ENCODE measurements at regions not wholly inside any gene's neighbourhood (a gene's known extent, or its start where the extent isn't known, plus 50 kb on each side); places are given as distances from the start of the nearest gene placed in this dataset.

DNA sequence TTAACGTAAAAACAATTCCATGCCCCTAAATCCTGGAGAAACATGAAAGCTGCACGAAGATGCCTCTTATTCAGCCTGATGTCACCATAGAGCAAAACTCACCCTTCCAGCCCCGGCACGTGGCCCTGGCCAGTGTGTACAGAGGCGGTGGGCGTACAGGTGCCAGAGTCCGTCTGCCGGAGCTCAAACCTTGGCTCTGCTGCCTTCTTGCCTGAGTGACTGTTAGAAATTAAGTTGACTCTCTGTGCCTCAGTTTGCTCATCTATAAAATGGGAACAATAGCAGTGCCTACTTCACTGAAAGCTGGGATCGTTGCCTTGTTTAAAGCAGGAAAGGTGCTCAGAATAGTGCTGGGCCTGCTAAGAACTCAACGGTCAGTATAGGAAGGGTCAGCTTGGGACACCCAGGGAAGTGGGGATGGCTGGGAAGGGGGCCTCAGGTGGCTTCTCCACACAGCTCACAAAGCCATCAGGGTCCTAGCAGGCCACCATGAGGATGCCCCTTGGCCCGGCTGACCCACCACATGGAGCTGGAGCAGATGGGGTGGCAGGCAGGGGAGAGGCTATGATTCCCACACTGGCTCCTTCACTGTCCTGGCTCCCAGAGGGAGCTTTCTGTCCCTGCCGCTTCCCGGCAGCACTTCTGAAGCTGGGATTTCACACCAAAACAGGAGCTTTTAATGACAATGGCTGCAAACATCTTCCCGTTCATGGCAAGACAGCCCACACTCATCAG lies 237.2 kb downstream of the NPHP4 start:
- H3K4me3 ChIP-seq (ENCODE audit: low read depth, low read length): no peak overlapping the region
- TF ChIP-seq, protein P1, sequence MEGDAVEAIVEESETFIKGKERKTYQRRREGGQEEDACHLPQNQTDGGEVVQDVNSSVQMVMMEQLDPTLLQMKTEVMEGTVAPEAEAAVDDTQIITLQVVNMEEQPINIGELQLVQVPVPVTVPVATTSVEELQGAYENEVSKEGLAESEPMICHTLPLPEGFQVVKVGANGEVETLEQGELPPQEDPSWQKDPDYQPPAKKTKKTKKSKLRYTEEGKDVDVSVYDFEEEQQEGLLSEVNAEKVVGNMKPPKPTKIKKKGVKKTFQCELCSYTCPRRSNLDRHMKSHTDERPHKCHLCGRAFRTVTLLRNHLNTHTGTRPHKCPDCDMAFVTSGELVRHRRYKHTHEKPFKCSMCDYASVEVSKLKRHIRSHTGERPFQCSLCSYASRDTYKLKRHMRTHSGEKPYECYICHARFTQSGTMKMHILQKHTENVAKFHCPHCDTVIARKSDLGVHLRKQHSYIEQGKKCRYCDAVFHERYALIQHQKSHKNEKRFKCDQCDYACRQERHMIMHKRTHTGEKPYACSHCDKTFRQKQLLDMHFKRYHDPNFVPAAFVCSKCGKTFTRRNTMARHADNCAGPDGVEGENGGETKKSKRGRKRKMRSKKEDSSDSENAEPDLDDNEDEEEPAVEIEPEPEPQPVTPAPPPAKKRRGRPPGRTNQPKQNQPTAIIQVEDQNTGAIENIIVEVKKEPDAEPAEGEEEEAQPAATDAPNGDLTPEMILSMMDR (IDR thresholded peaks at IDR 0.05; ENCODE audit: low read depth, low read length, missing control alignments): no peak
- DNase-seq (ENCODE audit: low read depth): no peak

DNA sequence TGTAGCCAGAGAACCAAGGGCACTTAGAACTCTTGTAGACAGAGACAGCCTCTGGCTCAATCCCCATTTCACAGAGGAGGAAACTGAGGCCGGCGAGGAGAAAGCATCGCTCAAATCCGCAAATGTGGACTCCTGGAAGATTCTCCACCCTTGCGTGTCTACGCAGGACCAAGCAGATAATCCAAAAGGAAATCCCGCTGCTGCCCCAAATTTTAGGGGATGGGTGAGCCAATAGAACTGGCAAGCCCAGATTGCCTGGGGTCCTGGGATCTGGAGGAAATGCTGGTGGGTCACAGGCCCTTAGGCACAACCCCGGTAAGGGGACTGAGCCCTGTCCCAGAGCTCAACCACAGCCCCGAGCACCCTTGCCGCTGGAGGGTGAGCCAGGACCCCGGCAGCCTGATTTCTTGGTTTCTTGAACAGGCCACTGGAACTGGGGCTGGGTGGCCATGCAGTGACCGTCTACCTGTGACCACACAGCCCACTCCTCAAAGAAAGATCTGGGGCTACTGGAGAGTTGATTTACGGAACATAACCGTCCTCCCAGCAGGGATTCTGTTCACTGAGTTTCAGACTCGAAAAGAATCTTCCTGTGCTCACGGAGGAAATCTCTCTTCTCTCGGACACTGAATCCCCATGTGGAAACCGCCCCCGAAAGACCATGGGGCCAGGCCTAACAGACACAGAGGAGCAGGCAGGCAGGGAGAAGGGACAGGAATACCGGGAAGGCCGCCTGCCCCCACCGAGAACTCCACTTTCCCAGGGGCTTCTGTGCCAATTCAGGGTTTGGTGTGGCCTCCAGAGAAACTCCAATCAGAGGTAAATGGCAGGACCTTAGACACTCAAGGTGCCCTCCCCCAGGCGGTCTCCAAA lies 238.4 kb downstream of the NPHP4 start:
- TF ChIP-seq, protein P1 (IDR thresholded peaks at IDR 0.05; ENCODE audit: low read depth, low read length, missing control alignments): no peak
- no peak overlapping the region for H3K4me3 ChIP-seq (ENCODE audit: low read depth, low read length)
- DNase-seq (ENCODE audit: low read depth): no peak

DNA sequence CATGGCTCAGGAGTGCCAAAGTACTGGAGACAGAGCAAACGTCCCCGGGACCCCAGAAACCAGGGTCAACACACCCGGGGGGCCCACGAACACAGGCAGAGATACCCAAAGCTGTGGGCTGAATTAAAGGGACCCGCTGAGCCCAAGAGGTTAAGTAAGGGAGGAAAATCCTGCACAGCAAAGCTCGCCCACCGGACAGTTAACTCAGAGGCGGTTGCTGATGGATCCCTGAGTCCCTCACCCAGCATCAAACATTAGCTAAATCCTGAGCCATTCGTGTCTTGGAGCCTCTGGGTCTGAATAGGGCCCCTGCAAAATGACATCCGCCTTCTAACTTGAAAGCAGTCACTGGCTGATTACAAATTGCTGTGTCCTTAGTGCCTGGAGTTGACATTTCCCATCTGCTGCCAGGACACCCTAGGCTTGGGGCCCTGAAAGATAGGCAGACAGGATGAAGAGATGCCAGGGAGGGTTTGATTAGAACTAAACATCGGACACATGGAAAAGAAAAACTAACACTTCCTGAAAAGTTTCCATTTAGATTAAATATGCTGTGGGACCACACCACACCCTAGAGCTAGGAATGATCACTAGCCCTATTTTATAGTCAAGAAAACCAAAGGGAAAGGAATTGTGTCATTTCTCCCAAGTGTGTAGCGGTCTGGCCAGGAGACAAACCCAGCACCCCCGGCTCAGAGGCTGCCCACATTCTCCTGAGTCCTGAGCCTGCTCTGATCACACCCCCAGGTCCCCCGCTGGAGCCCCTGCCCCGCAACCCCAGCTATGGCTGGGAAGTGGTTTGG lies 239.3 kb downstream of the NPHP4 start:
- TF ChIP-seq, protein P1 (IDR thresholded peaks at IDR 0.05; ENCODE audit: low read depth, low read length, missing control alignments): no peak
- no peak overlapping the region for H3K4me3 ChIP-seq (ENCODE audit: low read depth, low read length)
- DNase-seq (ENCODE audit: low read depth): no peak

DNA sequence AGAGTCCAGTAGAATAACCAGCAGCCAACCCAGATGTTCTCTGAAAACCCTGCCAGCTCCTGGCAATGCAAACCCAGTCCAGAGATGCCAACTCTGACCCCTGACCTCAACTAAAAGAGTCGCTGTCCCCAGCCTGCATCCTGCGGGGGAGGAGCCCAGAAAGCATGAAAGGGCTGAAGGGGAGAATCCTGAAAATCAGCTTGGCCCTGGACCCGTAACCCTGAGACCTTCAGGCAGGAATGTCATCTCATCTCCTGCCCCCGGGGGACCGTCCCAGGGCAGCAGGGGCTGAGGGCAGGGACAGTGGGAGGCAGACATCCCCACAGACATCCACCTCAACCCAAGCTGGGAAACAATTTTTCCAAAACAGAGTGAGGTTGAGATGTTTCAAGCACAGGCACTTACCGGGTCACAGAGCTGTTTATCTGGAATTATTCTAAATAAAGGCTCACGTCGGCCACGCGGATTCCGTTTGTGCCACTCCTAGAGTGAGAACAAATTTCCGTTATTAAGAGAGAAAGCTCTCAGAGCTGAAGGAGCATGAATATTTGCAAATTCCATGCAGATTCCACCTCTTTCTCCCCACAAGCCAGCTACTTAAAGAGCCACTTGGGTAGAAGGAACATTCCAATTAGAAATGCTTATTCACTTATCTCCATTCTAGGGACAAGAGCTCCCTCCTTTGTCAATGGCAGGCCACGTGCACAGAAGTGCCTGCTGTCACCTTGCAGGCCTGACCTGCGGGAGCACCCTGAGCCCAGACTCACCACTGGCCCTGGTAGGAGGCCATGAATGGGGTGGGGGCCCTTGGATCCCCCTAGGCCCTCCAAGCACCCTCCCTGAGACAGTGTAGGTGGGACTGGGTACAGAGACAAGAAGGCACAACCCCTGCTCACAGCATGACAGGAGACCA lies 240.1 kb downstream of the NPHP4 start:
- H3K4me3 ChIP-seq (ENCODE audit: low read depth, low read length): no peak overlapping the region
- TF ChIP-seq, protein P1 (IDR thresholded peaks at IDR 0.05; ENCODE audit: low read depth, low read length, missing control alignments): no peak
- no peak for DNase-seq (ENCODE audit: low read depth)

DNA sequence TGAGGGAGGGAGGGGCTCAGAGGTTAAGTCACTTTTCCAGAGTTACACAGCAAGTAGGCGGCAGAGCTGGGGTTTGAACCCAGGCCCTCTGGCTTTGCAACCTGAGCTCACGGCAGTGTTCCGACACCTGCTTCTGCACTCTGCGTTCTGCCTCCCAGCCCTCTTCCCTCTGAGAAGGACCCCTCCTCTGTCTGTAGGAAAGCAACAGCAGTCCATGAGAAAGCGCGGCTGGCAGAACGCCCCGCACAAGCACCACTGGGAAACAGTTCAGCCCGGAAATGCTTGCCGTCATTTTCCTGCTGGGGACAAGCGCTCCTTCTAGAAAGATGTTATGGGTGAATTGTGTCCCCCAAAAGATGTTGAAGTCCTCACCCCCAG lies 241.1 kb downstream of the NPHP4 start:
- H3K4me3 ChIP-seq (ENCODE audit: low read depth, low read length): no peak overlapping the region
- DNase-seq (ENCODE audit: low read depth): no peak
- TF ChIP-seq, protein P1 (IDR thresholded peaks at IDR 0.05; ENCODE audit: low read depth, low read length, missing control alignments): no peak

Data from GM12864 (cell line).